SK-N-SH treated with all-trans-retinoic acid at 6 μM for 48 hours (cell line): ENCODE measurements at regions not wholly inside any gene's neighbourhood (a gene's known extent, or its start where the extent isn't known, plus 50 kb on each side); places are given as distances from the start of the nearest gene placed in this dataset.

Experiments used
- ARNTL ChIP-seq: fragments of 450-650 bp; formaldehyde crosslinking; IDR thresholded peaks from 2 replicates; pipeline ENCODE4 v1.5.0; 2020; ENCODE audit warnings: low read depth, mild to moderate bottlenecking, moderate library complexity, borderline replicate concordance
- BACH2 ChIP-seq: fragments of 250-450 bp; sonication (Bioruptor Pico); IDR thresholded peaks from 2 replicates; pipeline ENCODE4 v1.9.0; 2021; ENCODE audit warnings: mild to moderate bottlenecking, borderline replicate concordance
- CSRNP3 ChIP-seq: fragments of 250-450 bp; sonication (Bioruptor Pico); IDR thresholded peaks from 2 replicates; pipeline ENCODE4 v1.5.1; 2021; ENCODE audit warnings: mild to moderate bottlenecking, moderate library complexity
- ESRRG ChIP-seq: fragments of 250-450 bp; sonication (Bioruptor Pico); IDR thresholded peaks from 2 replicates; pipeline ENCODE4 v1.6.1; 2021; ENCODE audit warnings: mild to moderate bottlenecking
- GLIS3 ChIP-seq: fragments of 250-450 bp; sonication (Bioruptor Pico); IDR thresholded peaks from 2 replicates; pipeline ENCODE4 v1.5.0; 2020; ENCODE audit warnings: mild to moderate bottlenecking, moderate library complexity
- ISL1 ChIP-seq: fragments of 250-450 bp; sonication (Bioruptor Pico); IDR thresholded peaks from 2 replicates; pipeline ENCODE4 v2.1.2; 2022; ENCODE audit warnings: mild to moderate bottlenecking, moderate library complexity
- OSR1 ChIP-seq: fragments of 250-450 bp; sonication (Bioruptor Pico); IDR thresholded peaks from 2 replicates; pipeline ENCODE4 v1.8.0; 2022; ENCODE audit warnings: moderate library complexity, mild to moderate bottlenecking, inconsistent platforms
- PATZ1 ChIP-seq: fragments of 250-450 bp; sonication (Bioruptor Pico); IDR thresholded peaks from 2 replicates; pipeline ENCODE4 v1.8.0; 2020; ENCODE audit warnings: mild to moderate bottlenecking, moderate library complexity, borderline replicate concordance
- RARB ChIP-seq: fragments of 250-450 bp; sonication (Bioruptor Pico); IDR thresholded peaks from 2 replicates; pipeline ENCODE4 v1.8.0; 2021; ENCODE audit warnings: mild to moderate bottlenecking, moderate library complexity
- TOX ChIP-seq: fragments of 250-450 bp; sonication (Bioruptor Pico); IDR thresholded peaks from 2 replicates; pipeline ENCODE4 v1.8.0; 2021; ENCODE audit warnings: mild to moderate bottlenecking, moderate library complexity, borderline replicate concordance
- ZFP3 ChIP-seq: fragments of 250-450 bp; sonication (Bioruptor Pico); IDR thresholded peaks from 2 replicates; pipeline ENCODE4 v1.5.0; 2020; ENCODE audit warnings: mild to moderate bottlenecking, moderate library complexity
- ZNF565 ChIP-seq: fragments of 450-650 bp; formaldehyde crosslinking; conservative IDR thresholded peaks from 2 replicates; pipeline ENCODE4 v1.5.0; 2020; ENCODE audit warnings: low read depth, mild to moderate bottlenecking, moderate library complexity
- ZNF70 ChIP-seq: fragments of 450-650 bp; formaldehyde crosslinking; IDR thresholded peaks from 2 replicates; pipeline ENCODE4 v1.5.0; 2020; ENCODE audit warnings: mild to moderate bottlenecking, moderate library complexity
- ZNF8 ChIP-seq: fragments of 450-650 bp; formaldehyde crosslinking; IDR thresholded peaks from 2 replicates; pipeline ENCODE4 v1.5.0; 2020; ENCODE audit warnings: mild to moderate bottlenecking, moderate library complexity

- TF ChIP-seq PATZ1 (CRISPR knock-in tag), result no peak
- TF ChIP-seq ARNTL (CRISPR knock-in tag), result no peak
- TF ChIP-seq GLIS3 (CRISPR knock-in tag), result no peak
- TF ChIP-seq OSR1 (CRISPR knock-in tag), result no peak
- no peak for TF ChIP-seq TOX
- TF ChIP-seq ZNF70 (CRISPR knock-in tag), result no peak
- no peak for TF ChIP-seq BACH2 (CRISPR knock-in tag)
- TF ChIP-seq CSRNP3 (CRISPR knock-in tag), result no peak
- TF ChIP-seq ZNF8 (CRISPR knock-in tag), result no peak
- TF ChIP-seq ZFP3 (CRISPR knock-in tag), result no peak
- TF ChIP-seq ZNF565 (CRISPR knock-in tag), result no peak
- no peak for TF ChIP-seq ESRRG (CRISPR knock-in tag)
- no peak for TF ChIP-seq ISL1
- no peak for TF ChIP-seq RARB
Observed at GRCh38 chr6:95354551-95354950, 222.8 kb upstream of the MANEA start.
